IPS DF 4.7 (cell line): ENCODE measurements at regions not wholly inside any gene's neighbourhood (a gene's known extent, or its start where the extent isn't known, plus 50 kb on each side); places are given as distances from the start of the nearest gene placed in this dataset.
"Not testable (repeated sequence)": the region's sequence is repeated elsewhere in the genome, so short reads cannot be mapped to it uniquely, and the experiment has no call there.

Experiments
- DNase-seq: peaks from one replicate; pipeline ENCODE4 v3.0.0-alpha.2; 2013; ENCODE audit warnings: low spot score; ENCODE audit errors: extremely low read depth

DNA sequence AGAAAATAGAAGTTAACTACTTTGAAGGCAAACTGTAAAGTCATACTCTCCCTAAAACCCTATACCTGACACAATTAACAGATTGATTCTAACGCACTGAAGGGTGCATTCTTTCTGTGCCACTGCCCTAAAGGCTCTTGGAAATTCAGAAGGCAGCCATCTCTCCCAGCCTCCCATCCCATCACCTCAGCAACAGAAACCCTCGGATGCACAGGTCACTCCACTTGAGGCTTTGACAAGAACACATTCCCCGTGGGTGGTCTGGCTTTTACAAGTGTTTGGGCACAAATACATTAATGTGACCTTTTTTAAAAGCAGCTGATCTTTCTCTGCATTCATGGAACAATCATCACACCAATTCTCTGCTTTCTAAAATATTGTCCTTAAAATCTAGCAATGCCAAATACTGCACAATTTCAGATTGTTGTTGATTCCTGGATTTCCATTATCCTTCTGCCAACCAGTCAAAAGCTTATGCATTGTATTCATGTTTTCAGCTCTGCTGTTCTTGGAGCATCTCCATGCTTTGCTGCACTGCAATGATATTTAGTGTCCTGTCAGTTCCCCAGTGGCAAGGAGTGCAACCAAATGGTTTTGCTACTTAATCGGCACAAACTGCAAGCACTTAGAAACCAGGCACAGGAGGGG lies 175.6 kb downstream of the TMEM161B start:
- DNase-seq, result no peak

DNA sequence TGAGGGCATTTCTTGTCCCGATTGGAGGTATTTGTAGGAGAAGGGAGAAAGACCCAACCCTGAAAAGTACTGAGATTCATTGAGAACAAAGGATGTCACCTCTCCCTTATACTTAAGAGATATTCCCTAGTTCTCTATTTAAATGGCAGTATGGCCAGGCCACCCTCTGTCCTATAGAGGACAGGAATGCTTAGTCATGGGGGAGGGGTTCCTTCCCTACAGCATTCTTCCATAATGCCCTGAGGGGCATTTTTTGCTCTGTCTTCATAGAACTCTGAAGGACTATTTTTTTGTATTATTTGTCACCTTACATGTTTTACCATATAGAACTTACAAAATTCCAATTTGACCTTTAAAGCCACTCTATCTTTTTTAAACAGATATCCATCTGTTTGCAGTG lies 176.3 kb downstream of the TMEM161B start:
- DNase-seq, result peak; percentile 38

GRCh38 chr5:88090506-88090905 lies 178.1 kb downstream of the TMEM161B start:
- DNase-seq, result no peak

DNA sequence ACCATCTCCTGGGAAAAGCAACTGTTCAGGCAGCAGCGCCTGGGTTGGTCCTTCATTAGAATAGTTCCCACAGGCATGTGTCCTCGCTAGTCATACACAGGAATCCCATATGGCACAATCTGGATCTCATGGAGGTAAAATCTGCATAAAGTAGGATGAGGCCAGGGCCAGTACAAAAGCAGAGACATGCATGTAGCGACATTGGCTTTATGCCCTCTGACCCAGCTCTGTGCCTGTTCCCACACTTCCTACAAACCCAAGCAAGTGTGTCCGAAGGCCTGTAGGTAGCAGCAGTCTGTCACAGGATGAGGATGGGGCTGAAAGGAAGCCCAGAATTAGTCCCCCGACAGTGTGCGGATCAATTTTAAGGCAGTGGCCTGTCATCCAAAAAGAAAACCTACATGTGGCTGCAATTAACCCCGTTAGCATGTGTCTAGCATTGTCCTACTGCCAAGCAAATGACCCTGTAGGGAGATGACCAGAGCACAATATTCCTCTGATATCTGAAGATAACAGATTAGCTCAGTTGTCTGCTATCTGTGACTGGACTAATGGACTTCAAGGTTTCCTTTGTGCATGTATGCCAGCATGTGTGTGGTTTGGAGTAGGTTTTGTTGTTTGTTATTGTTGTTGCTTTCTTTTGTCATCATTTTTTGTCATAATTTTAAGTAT lies 178.8 kb downstream of the TMEM161B start:
- no peak for DNase-seq

- DNase-seq, result no peak
Observed at GRCh38 chr5:88085462-88085861, 183.2 kb downstream of the TMEM161B start.

DNA sequence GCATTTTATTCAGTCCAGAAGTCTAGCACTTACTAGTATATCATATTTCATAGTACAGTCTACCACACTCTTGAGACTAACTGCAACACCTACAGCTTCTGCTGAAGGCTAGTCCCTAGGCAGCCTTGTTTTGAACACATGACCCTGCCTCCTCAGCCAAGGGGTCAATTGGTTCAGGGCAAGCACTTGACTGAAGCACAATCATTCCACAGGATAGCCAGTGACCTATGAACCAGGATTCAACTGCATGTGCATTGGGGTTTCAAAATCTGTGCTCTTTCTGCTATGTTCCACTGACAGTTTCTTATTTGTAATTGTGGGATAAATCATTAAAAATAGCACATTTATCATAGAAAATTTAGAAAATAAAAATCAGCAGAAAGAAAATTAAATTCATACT lies 186.8 kb downstream of the TMEM161B start:
- no peak for DNase-seq

DNA sequence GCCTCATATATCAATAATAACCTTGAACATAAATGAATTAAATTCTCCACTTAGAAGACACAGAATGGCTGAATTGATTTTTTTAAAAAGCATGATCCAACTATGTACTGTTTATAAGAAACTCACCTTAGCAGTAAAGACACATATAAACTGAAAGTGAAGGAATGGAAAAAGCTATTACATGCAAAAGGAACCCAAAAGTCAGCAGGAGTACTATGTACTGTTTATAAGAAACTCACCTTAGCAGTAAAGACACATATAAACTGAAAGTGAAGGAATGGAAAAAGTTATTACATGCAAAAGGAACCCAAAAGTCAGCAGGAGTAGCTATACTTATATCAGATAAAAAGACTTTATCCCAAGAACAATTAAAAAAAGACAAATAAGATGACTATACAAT lies 204.8 kb downstream of the TMEM161B start:
- no peak for DNase-seq

- DNase-seq, result no peak
Observed at GRCh38 chr5:88060194-88060593, 208.5 kb downstream of the TMEM161B start.

DNA sequence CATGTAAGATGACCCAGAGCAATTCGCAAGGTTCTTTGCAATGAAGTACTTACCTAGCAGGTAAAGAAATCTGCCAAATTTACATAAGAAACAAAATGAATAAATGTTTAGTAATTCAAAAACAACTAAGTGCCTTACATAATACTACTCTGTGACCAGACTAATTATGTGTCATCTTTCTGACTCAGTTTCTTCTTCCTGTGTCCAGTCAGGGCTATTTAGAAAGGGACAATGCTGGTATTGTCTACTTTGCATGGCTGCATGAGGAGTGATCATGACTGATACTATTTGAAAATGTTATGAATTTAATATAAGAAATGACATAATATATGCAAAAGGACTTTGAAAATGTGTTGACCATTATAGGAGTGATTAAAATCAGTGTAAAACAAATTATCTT lies 210.0 kb downstream of the TMEM161B start:
- DNase-seq, result no peak

GRCh38 chr5:88052468-88052867 lies 216.2 kb downstream of the TMEM161B start:
- not testable (repeated sequence) for DNase-seq

DNA sequence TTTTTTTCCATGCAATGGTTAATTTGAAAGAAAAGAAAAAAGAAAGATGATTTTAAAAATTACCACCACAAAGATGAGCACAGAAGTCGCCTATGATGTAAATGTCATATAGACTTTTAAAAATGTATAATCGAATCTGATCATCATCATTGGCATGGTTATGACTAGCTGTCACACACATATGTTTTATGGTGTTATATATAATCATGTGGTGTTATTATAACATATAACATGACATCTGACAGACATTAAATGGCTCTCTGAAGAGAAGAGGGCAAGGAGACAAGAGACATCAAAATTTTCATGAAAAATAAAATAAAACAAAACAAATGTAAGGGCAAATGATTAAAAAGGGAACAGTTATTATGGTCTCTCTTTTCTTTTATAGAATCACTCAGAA lies 217.5 kb downstream of the TMEM161B start:
- no peak for DNase-seq

DNA sequence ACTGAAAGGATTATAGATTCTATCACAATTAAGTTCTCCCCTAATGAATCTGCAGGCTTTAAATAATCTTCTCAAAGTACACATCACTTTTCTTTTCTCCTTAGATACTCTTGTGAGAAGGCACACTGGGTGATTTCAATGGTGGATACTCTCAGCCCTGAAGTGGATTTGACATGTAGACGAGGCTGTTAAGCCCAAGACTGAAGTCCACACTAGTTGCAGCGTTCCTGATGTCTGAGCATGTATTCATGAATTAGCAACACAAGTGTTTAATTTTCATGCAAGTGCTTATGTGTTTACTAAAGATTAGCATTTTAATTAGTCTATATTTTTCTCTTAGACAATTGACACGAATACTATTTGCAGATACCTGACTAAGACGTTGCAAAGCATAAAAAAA lies 218.9 kb downstream of the TMEM161B start:
- DNase-seq, result no peak

- DNase-seq, result no peak
Observed at GRCh38 chr5:88049156-88049555, 219.5 kb downstream of the TMEM161B start.

GRCh38 chr5:88045931-88046461 lies 222.6 kb downstream of the TMEM161B start:
- no peak for DNase-seq

DNA sequence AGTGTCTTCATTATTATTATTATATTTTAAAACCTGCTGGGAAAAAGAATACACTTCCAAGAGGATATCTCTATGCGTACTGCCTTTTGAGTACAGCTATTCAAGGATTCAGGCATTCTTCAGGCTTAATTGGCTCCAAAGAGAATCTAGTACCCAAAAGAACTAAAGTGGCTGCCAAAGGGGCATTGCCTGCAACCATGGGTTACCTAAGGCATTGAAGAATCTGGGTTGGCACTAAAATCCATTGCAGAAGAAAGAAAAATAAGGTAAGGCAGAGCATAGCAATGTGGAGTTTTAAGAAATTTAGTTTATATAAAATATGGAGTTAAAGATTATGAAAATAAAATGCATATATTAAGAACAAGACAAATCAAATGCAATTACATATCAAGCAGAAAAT lies 223.5 kb downstream of the TMEM161B start:
- DNase-seq, result no peak

- DNase-seq, result no peak
Observed at GRCh38 chr5:88034520-88034919, 234.1 kb downstream of the TMEM161B start.

DNA sequence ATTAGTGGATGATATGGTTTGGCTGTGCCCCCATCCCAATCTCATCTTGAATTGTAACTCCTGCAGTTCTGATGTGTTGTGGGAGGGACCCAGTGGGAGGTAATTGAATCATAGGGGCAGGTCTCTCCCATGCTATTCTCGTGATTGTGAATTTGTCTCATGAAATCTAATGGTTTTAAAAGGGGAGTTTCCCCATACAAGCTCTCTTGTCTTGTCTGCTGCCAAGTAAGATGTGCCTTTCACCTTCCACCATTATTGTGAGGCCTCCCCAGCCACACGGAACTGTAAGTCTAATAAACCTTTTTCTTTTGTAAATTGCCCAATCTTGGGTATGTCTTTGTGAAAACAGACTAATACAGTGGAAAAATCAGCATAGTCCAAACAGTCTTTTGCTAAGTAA lies 235.5 kb downstream of the TMEM161B start:
- DNase-seq, result no peak

GRCh38 chr5:88029011-88029410 lies 239.6 kb downstream of the TMEM161B start:
- DNase-seq, result no peak

- no peak for DNase-seq
Observed at GRCh38 chr5:88021141-88021540, 247.5 kb downstream of the TMEM161B start.

DNA sequence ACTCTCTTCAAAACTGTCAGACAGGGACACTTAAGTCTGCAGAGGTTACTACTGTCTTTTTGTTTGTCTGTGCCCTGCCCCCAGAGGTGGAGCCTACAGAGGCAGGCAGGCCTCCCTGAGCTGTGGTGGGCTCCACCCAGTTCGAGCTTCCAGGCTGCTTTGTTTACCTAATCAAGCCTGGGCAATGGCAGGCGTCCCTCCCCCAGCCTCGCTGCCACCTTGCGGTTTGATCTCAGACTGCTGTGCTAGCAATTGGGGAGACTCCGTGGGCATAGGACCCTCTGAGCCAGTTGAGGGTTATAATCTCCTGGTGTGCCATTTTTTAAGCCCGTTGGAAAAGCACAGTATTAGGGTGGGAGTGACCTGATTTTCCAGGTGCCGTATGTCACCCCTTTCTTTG lies 253.7 kb downstream of the TMEM161B start:
- not testable (repeated sequence) for DNase-seq

GRCh38 chr5:88000877-88001276 lies 267.8 kb downstream of the TMEM161B start:
- no peak for DNase-seq

- no peak for DNase-seq
Observed at GRCh38 chr5:87997662-87998061, 271.0 kb downstream of the TMEM161B start.

DNA sequence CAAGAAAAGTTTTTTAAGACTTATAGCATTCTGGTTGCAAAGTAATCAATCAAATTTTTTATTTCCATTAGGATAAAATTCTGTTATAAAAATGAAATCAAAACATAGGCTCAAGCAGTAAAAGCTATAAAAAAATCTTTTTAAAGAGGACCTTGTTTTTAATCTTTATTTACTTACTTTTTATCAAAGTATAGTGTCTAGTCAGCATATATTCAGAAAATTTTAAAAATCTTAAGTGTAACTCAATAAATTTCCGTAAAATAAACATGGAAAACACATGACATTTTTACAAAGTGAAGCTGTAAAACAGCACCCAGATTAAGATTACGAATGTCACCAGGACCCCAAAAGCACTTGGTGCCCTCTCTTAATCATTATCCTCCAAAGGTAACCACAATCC lies 302.4 kb downstream of the TMEM161B start:
- DNase-seq, result no peak
